Activated naive CD8-positive, alpha-beta T cell treated with anti-CD3 and anti-CD28 coated beads for 36 hours (primary cell): ENCODE measurements at regions not wholly inside any gene's neighbourhood (a gene's known extent, or its start where the extent isn't known, plus 50 kb on each side); places are given as distances from the start of the nearest gene placed in this dataset.
"Not testable (repeated sequence)": the region's sequence is repeated elsewhere in the genome, so short reads cannot be mapped to it uniquely, and the experiment has no call there.

Experiments used
- DNase-seq: peaks from one replicate; pipeline ENCODE4 v3.0.0; 2021
- H3K27ac Mint-ChIP-seq: one replicate; pipeline ENCODE4 v1.8.0; 2022; ENCODE audit warnings: mild to moderate bottlenecking, moderate library complexity, mixed read lengths
- H3K27me3 Mint-ChIP-seq: one replicate; pipeline ENCODE4 v1.8.0; 2022; ENCODE audit warnings: mild to moderate bottlenecking, mixed read lengths
- H3K36me3 Mint-ChIP-seq: one replicate; pipeline ENCODE4 v1.8.0; 2021; ENCODE audit warnings: mild to moderate bottlenecking, mixed read lengths
- H3K4me1 Mint-ChIP-seq: one replicate; pipeline ENCODE4 v1.8.0; 2021; ENCODE audit warnings: mixed read lengths
- H3K4me3 Mint-ChIP-seq: one replicate; pipeline ENCODE4 v1.8.0; 2022; ENCODE audit warnings: mild to moderate bottlenecking, moderate library complexity, mixed read lengths
- H3K9me3 Mint-ChIP-seq: one replicate; pipeline ENCODE4 v1.8.0; 2022; ENCODE audit warnings: mixed read lengths

DNA sequence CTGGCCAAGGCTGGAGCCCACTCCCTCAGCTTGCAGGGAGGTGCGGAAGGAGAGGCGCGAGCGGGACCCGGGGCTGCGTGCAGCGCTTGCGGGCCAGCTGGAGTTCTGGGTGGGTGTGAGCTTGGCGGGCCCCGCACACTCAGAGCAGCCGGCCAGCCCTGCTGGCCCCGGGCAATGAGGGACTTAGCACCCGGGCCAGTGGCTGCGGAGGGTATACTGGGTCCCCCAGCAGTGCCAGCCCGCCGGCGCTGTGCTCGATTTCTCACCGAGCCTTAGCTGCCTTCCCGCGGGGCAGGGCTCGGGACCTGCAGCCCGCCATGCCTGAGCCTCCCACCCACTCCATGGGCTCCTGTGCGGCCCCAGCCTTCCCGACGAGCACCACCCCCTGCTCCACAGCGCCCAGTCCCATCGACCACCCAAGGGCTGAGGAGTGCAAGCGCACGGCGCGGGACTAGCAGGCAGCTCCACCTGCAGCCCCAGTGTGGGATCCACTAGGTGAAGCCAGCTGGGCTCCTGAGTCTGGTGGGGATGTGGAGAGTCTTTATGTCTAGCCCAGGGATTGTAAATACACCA is 1233.7 kb upstream of the GYPC start:
- H3K36me3 Mint-ChIP-seq, H3K4me1 Mint-ChIP-seq, H3K4me3 Mint-ChIP-seq, H3K27ac Mint-ChIP-seq, H3K27me3 Mint-ChIP-seq, H3K9me3 Mint-ChIP-seq, DNase-seq: not testable (repeated sequence)

GRCh38 chr2:125424266-125424785 is 1231.6 kb upstream of the GYPC start:
- Mint-ChIP-seq H3K27me3 (no peaks in the 10 kb centered on the region), H3K9me3 (no peaks in the 10 kb centered on the region), H3K4me1 (no peaks in the 10 kb centered on the region), H3K27ac (no peak overlapping the region), H3K4me3 (no peak overlapping the region), H3K36me3 (no peaks in the 10 kb centered on the region)
- no peak for DNase-seq

GRCh38 chr2:125427721-125428315 is 1228.1 kb upstream of the GYPC start:
- H3K27ac Mint-ChIP-seq, result no peak overlapping the region
- H3K9me3 Mint-ChIP-seq, result peaks cover 2% of the 10 kb centered on the region
- no peak overlapping the region for H3K4me3 Mint-ChIP-seq
- H3K36me3 Mint-ChIP-seq, result no peaks in the 10 kb centered on the region
- H3K4me1 Mint-ChIP-seq, result no peaks in the 10 kb centered on the region
- no peaks in the 10 kb centered on the region for H3K27me3 Mint-ChIP-seq
- no peak for DNase-seq

DNA sequence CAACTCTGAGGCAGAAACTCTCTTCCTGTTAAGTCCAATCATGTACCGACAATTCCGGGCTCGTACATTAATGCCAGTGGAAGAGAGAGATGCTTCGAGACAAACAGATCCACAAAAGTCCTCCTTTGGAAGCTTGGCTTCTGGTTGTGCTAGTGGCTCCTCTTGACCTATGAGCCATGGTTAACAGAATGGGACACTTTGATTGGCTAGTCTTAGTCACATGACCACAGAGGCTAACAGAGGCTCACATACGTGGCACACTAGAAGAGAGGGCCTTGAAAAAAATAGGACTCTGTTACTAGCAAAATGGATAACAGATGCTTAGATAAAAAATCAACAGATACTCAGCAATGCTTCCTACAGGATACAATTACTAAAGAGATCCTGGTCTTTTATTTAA is 1211.9 kb upstream of the GYPC start:
- H3K27me3 Mint-ChIP-seq, result no peaks in the 10 kb centered on the region
- H3K9me3 Mint-ChIP-seq, result no peaks in the 10 kb centered on the region
- H3K27ac Mint-ChIP-seq, result no peak overlapping the region
- H3K36me3 Mint-ChIP-seq, result no peaks in the 10 kb centered on the region
- no peaks in the 10 kb centered on the region for H3K4me1 Mint-ChIP-seq
- no peak for DNase-seq
- no peak overlapping the region for H3K4me3 Mint-ChIP-seq

- Mint-ChIP-seq H3K27me3 (no peaks in the 10 kb centered on the region), H3K36me3 (no peaks in the 10 kb centered on the region), H3K9me3 (peaks cover 2% of the 10 kb centered on the region)
Measured at GRCh38 chr2:125445495-125445894, 1210.5 kb upstream of the GYPC start.

GRCh38 chr2:125450092-125450491 is 1205.9 kb upstream of the GYPC start:
- no peaks in the 10 kb centered on the region for H3K27me3 Mint-ChIP-seq
- no peaks in the 10 kb centered on the region for H3K4me1 Mint-ChIP-seq
- H3K4me3 Mint-ChIP-seq, result no peak overlapping the region
- H3K9me3 Mint-ChIP-seq, result peaks cover 8% of the 10 kb centered on the region
- no peaks in the 10 kb centered on the region for H3K36me3 Mint-ChIP-seq
- no peak for DNase-seq
- H3K27ac Mint-ChIP-seq, result no peak overlapping the region

More at GRCh38 chr2:125445495-125445894, 1210.5 kb upstream of the GYPC start:
- Mint-ChIP-seq H3K4me1 (no peaks in the 10 kb centered on the region), H3K4me3 (no peak overlapping the region), H3K27ac (no peak overlapping the region)
- no peak for DNase-seq

DNA sequence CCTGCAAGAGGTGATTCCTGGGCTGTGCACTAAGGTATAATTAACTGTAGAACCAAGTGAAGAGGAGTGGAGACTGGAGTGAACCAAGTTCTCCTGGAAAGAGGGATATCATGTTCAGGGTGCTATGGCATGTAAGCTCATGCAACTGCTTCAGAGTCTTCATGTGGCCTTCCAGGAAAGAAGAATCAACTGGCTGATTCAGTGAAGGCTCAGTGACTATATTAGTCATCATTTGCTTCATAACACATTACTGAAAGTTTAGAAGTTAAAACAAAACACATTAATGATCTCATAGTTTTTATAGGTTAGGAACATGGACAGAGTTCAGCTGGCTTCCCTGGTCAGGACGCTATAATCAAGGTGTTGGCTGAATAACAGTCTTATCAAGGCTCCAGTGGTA is 1200.8 kb upstream of the GYPC start:
- Mint-ChIP-seq H3K9me3 (peaks cover 8% of the 10 kb centered on the region), H3K36me3 (peaks cover 1% of the 10 kb centered on the region), H3K27me3 (no peaks in the 10 kb centered on the region), H3K4me3 (no peak overlapping the region), H3K4me1 (no peaks in the 10 kb centered on the region), H3K27ac (no peak overlapping the region)
- no peak for DNase-seq

DNA sequence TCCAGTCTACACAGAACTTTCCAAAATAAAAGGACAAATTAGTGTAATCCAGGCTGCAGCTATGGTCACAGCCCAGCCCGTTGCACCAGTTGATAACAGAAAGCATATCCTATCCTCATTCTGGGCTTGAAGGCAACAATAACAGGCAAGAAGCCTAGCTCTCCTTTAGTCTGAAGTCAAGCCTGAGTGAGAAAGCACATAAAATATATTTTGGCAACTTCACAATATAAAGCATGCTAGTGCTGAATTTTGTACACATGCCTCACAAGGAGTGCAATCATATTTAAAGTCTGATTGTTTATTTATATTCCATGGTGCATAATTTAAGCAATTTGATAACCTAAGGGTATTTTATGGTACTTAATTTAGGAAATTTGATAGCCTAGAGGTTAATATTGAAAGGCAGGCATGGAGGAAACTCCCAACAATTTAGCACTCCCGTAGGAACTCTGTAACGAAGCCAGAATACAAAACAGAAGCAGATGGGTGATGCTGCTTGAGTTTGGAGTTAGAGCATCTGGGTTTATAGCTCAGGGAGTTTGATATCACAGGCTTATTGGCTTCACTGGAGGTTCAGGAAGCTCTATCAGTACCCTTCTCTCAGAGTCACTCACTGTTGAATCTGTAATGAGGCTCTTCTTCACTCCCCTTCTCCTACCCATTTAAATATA is 1199.1 kb upstream of the GYPC start:
- no peak overlapping the region for H3K4me3 Mint-ChIP-seq
- no peak for DNase-seq
- no peaks in the 10 kb centered on the region for H3K27me3 Mint-ChIP-seq
- no peaks in the 10 kb centered on the region for H3K4me1 Mint-ChIP-seq
- no peak overlapping the region for H3K27ac Mint-ChIP-seq
- H3K9me3 Mint-ChIP-seq, result peaks cover 2% of the 10 kb centered on the region
- H3K36me3 Mint-ChIP-seq, result peaks cover 1% of the 10 kb centered on the region

- no peaks in the 10 kb centered on the region for H3K36me3 Mint-ChIP-seq
- no peak overlapping the region for H3K27ac Mint-ChIP-seq
- no peak overlapping the region for H3K4me3 Mint-ChIP-seq
- no peaks in the 10 kb centered on the region for H3K4me1 Mint-ChIP-seq
- DNase-seq, result no peak
- H3K27me3 Mint-ChIP-seq, result no peaks in the 10 kb centered on the region
- peaks cover 10% of the 10 kb centered on the region for H3K9me3 Mint-ChIP-seq
Measured at GRCh38 chr2:125471963-125472362, 1184.0 kb upstream of the GYPC start.

- Mint-ChIP-seq H3K4me3 (no peak overlapping the region), H3K36me3 (no peaks in the 10 kb centered on the region)
- no peak for DNase-seq
Measured at GRCh38 chr2:125479143-125479636, 1176.8 kb upstream of the GYPC start.

GRCh38 chr2:125490308-125490707 is 1165.7 kb upstream of the GYPC start:
- Mint-ChIP-seq H3K4me3 (no peak overlapping the region), H3K4me1 (no peaks in the 10 kb centered on the region), H3K9me3 (peaks cover 10% of the 10 kb centered on the region), H3K27me3 (no peaks in the 10 kb centered on the region), H3K27ac (no peak overlapping the region), H3K36me3 (no peaks in the 10 kb centered on the region)
- DNase-seq, result no peak

More at GRCh38 chr2:125479143-125479636, 1176.8 kb upstream of the GYPC start:
- Mint-ChIP-seq H3K9me3 (peaks cover 11% of the 10 kb centered on the region), H3K4me1 (no peaks in the 10 kb centered on the region), H3K27ac (no peak overlapping the region), H3K27me3 (no peaks in the 10 kb centered on the region)

- H3K36me3 Mint-ChIP-seq, result no peaks in the 10 kb centered on the region
- H3K4me3 Mint-ChIP-seq, result no peak overlapping the region
- peaks cover 10% of the 10 kb centered on the region for H3K9me3 Mint-ChIP-seq
- H3K27ac Mint-ChIP-seq, result no peak overlapping the region
- no peaks in the 10 kb centered on the region for H3K27me3 Mint-ChIP-seq
- DNase-seq, result no peak
- H3K4me1 Mint-ChIP-seq, result no peaks in the 10 kb centered on the region
Measured at GRCh38 chr2:125491663-125492062, 1164.3 kb upstream of the GYPC start.

GRCh38 chr2:125512313-125512712 is 1143.6 kb upstream of the GYPC start:
- no peaks in the 10 kb centered on the region for H3K36me3 Mint-ChIP-seq
- H3K9me3 Mint-ChIP-seq, result peaks cover 4% of the 10 kb centered on the region
- no peak for DNase-seq
- no peaks in the 10 kb centered on the region for H3K4me1 Mint-ChIP-seq
- H3K27me3 Mint-ChIP-seq, result peaks cover 4% of the 10 kb centered on the region
- H3K4me3 Mint-ChIP-seq, result no peak overlapping the region
- no peak overlapping the region for H3K27ac Mint-ChIP-seq

- no peaks in the 10 kb centered on the region for H3K4me1 Mint-ChIP-seq
- no peak overlapping the region for H3K27ac Mint-ChIP-seq
- no peaks in the 10 kb centered on the region for H3K36me3 Mint-ChIP-seq
- H3K9me3 Mint-ChIP-seq, result peaks cover 6% of the 10 kb centered on the region
- no peak overlapping the region for H3K4me3 Mint-ChIP-seq
- DNase-seq, result no peak
- H3K27me3 Mint-ChIP-seq, result no peaks in the 10 kb centered on the region
Measured at GRCh38 chr2:125516496-125517109, 1139.4 kb upstream of the GYPC start.

DNA sequence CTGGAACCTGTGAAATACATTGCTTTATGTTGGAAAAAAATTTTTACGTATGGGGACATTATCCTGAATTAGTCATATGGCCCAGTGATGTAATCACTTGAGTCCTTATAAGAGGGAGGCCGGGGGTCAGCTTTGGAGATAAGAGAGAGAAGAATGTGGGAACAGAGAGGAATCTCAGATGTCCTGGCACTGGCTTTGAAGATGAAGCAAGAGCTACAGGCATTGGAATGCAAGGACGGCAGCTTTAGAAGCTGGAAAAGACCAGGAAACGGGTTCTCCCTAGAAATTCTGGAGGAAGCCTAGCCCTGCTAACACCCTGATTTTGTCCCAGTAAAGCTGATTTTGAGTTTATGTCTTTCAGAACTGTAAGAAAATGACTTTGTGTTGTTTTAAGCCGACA is 1129.9 kb upstream of the GYPC start:
- Mint-ChIP-seq H3K4me1 (no peaks in the 10 kb centered on the region), H3K27ac (no peak overlapping the region), H3K4me3 (no peak overlapping the region), H3K27me3 (no peaks in the 10 kb centered on the region), H3K9me3 (peaks cover 3% of the 10 kb centered on the region), H3K36me3 (no peaks in the 10 kb centered on the region)
- DNase-seq, result no peak
